Vagina (tissue), 2 donors: ENCODE measurements at regions not wholly inside any gene's neighbourhood (a gene's known extent, or its start where the extent isn't known, plus 50 kb on each side); places are given as distances from the start of the nearest gene placed in this dataset.

Source experiments
- POLR2A ChIP-seq, 2 donors: fragments of 450-650 bp; IDR thresholded peaks; one replicate each; pipeline ENCODE4 v1.6.1; 2017; ENCODE audit warnings: antibody characterized with exemption in 2 of 2, mild to moderate bottlenecking in 2 of 2, moderate library complexity in 2 of 2
- POLR2AphosphoS5 ChIP-seq, 2 donors: sonication (generic); formaldehyde crosslinking; IDR thresholded peaks; one replicate each; pipeline ENCODE4 v1.9.0; 2017; ENCODE audit warnings: antibody characterized with exemption in 2 of 2, mild to moderate bottlenecking in 2 of 2, low read depth in 1 of 2; ENCODE audit not compliant: insufficient read depth in 1 of 2
- TF ChIP-seq, protein P1 (sequence below), 3 experiments: fragments of 450-650 bp in 2 of 3; fragments of 200-600 bp in 1 of 3; sonication (generic) in 1 of 3; IDR thresholded peaks; one replicate each; pipeline ENCODE4 v1.5.1; 2017 to 2019; ENCODE audit warnings: antibody characterized with exemption in 3 of 3, mild to moderate bottlenecking in 2 of 3, moderate library complexity in 2 of 3

DNA sequence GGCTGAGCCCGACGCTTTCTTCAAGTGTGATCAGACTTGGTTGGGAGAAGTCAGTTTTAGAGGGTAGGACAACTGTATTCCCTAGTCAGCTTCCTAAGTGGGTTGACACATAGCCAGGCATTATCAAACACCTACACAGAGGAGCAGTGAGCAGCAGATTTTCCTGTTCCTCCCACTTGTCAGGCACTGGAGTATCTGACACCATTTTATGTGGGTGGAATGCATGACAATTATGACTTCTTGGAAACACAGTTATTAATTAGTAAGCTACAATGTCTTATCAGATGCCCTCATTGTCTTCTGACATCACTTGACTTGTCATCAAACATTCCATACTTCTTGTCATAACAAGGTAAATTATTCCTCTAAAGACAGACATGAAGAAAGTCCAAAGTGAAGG, 124.9 kb downstream of the IRX2 start:
- TF ChIP-seq POLR2AphosphoS5 (IDR thresholded peaks at IDR 0.05; ENCODE audit: insufficient read depth in 1 of 2, low read depth in 1 of 2), result no peak
- no peak for TF ChIP-seq POLR2A (IDR thresholded peaks at IDR 0.05)
- TF ChIP-seq, protein P1, sequence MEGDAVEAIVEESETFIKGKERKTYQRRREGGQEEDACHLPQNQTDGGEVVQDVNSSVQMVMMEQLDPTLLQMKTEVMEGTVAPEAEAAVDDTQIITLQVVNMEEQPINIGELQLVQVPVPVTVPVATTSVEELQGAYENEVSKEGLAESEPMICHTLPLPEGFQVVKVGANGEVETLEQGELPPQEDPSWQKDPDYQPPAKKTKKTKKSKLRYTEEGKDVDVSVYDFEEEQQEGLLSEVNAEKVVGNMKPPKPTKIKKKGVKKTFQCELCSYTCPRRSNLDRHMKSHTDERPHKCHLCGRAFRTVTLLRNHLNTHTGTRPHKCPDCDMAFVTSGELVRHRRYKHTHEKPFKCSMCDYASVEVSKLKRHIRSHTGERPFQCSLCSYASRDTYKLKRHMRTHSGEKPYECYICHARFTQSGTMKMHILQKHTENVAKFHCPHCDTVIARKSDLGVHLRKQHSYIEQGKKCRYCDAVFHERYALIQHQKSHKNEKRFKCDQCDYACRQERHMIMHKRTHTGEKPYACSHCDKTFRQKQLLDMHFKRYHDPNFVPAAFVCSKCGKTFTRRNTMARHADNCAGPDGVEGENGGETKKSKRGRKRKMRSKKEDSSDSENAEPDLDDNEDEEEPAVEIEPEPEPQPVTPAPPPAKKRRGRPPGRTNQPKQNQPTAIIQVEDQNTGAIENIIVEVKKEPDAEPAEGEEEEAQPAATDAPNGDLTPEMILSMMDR (IDR thresholded peaks at IDR 0.05), result no peak
